Liver (tissue), 3 donors: ENCODE measurements at regions not wholly inside any gene's neighbourhood (a gene's known extent, or its start where the extent isn't known, plus 50 kb on each side); places are given as distances from the start of the nearest gene placed in this dataset.

Experiments used
- EGR1 ChIP-seq, 2 donors: IDR thresholded peaks; 2 replicates each; pipeline ENCODE4 v1.6.1; 2016 to 2018; ENCODE audit warnings: antibody characterized with exemption in 2 of 2, low read depth in 2 of 2
- FOXA1 ChIP-seq: IDR thresholded peaks from 2 replicates; pipeline ENCODE4 v1.6.1; 2016; ENCODE audit warnings: antibody characterized with exemption
- GABPA ChIP-seq, 2 donors: IDR thresholded peaks in 1 of 2; conservative IDR thresholded peaks in 1 of 2; 2 replicates each; pipeline ENCODE4 v1.6.1; 2016; ENCODE audit warnings: antibody characterized with exemption in 2 of 2, mild to moderate bottlenecking in 1 of 2, moderate library complexity in 1 of 2
- HNF4G ChIP-seq: IDR thresholded peaks from 2 replicates; pipeline ENCODE4 v1.6.1; 2016; ENCODE audit warnings: antibody characterized with exemption
- JUND ChIP-seq, 2 donors: IDR thresholded peaks; 2 replicates each; pipeline ENCODE4 v1.6.1; 2016; ENCODE audit warnings: antibody characterized with exemption in 2 of 2
- RAD21 ChIP-seq, 2 donors: IDR thresholded peaks; 2 replicates each; pipeline ENCODE4 v1.6.1; 2016; ENCODE audit warnings: antibody characterized with exemption in 2 of 2, mild to moderate bottlenecking in 2 of 2
- RXRA ChIP-seq, 2 donors: IDR thresholded peaks; 2 replicates each; pipeline ENCODE4 v1.6.1; 2017 to 2018; ENCODE audit warnings: antibody characterized with exemption in 2 of 2, mild to moderate bottlenecking in 1 of 2
- TAF1 ChIP-seq: conservative IDR thresholded peaks from 2 replicates; pipeline ENCODE4 v1.6.1; 2016; ENCODE audit warnings: antibody characterized with exemption, mild to moderate bottlenecking
- YY1 ChIP-seq: IDR thresholded peaks from 2 replicates; pipeline ENCODE4 v1.6.1; 2016; ENCODE audit warnings: antibody characterized with exemption, mild to moderate bottlenecking
- TF ChIP-seq, protein P1 (sequence below): fragments of 150-350 bp; IDR thresholded peaks from 2 replicates; pipeline ENCODE4 v1.5.1; 2017; ENCODE audit warnings: improper control_type of control experiment, low read depth, low read length; ENCODE audit not compliant: missing input control
- TF ChIP-seq, protein P2 (sequence below): IDR thresholded peaks from 2 replicates; pipeline ENCODE4 v1.6.1; 2016; ENCODE audit warnings: antibody characterized with exemption, mild to moderate bottlenecking
- TF ChIP-seq, protein P3 (sequence below): IDR thresholded peaks from 2 replicates; pipeline ENCODE4 v1.6.1; 2016; ENCODE audit warnings: antibody characterized with exemption
- TF ChIP-seq, protein P4 (sequence below): IDR thresholded peaks from 2 replicates; pipeline ENCODE4 v1.6.1; 2016; ENCODE audit warnings: antibody characterized with exemption
- donor health status: healthy.
- donor health status: healthy.

DNA sequence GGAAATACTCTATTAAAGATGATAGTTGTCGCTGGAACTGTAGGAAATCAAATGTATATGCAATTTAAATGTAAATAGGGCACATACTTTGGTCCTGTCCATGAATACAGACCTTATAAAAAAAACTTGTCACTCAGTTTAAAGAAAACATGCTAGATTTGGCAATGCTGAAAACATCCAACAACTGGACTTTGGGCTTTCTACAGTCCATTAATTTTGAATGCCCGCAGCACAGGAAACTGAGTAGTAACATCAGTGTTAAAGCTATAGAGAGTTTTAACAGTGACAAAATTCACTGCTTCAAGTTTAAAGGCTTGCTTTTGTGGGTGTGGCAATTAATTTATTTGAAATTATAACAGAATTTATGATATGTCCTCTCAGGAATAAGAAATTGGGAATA lies 578.4 kb downstream of the TRIML1 start:
- TF ChIP-seq, protein P1, sequence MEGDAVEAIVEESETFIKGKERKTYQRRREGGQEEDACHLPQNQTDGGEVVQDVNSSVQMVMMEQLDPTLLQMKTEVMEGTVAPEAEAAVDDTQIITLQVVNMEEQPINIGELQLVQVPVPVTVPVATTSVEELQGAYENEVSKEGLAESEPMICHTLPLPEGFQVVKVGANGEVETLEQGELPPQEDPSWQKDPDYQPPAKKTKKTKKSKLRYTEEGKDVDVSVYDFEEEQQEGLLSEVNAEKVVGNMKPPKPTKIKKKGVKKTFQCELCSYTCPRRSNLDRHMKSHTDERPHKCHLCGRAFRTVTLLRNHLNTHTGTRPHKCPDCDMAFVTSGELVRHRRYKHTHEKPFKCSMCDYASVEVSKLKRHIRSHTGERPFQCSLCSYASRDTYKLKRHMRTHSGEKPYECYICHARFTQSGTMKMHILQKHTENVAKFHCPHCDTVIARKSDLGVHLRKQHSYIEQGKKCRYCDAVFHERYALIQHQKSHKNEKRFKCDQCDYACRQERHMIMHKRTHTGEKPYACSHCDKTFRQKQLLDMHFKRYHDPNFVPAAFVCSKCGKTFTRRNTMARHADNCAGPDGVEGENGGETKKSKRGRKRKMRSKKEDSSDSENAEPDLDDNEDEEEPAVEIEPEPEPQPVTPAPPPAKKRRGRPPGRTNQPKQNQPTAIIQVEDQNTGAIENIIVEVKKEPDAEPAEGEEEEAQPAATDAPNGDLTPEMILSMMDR, result no peak
- TF ChIP-seq GABPA (IDR thresholded peaks at IDR 0.05 in 1 of 2, conservative IDR thresholded peaks at IDR 0.05 in 1 of 2) (no peak), HNF4G (no peak), EGR1 (IDR thresholded peaks at IDR 0.05; ENCODE audit: low read depth in 2 of 2) (no peak), RXRA (IDR thresholded peaks at IDR 0.05) (no peak), TAF1 (no peak), JUND (IDR thresholded peaks at IDR 0.05) (no peak), RAD21 (IDR thresholded peaks at IDR 0.05) (no peak), FOXA1 (no peak), YY1 (no peak)
- TF ChIP-seq, protein P2, sequence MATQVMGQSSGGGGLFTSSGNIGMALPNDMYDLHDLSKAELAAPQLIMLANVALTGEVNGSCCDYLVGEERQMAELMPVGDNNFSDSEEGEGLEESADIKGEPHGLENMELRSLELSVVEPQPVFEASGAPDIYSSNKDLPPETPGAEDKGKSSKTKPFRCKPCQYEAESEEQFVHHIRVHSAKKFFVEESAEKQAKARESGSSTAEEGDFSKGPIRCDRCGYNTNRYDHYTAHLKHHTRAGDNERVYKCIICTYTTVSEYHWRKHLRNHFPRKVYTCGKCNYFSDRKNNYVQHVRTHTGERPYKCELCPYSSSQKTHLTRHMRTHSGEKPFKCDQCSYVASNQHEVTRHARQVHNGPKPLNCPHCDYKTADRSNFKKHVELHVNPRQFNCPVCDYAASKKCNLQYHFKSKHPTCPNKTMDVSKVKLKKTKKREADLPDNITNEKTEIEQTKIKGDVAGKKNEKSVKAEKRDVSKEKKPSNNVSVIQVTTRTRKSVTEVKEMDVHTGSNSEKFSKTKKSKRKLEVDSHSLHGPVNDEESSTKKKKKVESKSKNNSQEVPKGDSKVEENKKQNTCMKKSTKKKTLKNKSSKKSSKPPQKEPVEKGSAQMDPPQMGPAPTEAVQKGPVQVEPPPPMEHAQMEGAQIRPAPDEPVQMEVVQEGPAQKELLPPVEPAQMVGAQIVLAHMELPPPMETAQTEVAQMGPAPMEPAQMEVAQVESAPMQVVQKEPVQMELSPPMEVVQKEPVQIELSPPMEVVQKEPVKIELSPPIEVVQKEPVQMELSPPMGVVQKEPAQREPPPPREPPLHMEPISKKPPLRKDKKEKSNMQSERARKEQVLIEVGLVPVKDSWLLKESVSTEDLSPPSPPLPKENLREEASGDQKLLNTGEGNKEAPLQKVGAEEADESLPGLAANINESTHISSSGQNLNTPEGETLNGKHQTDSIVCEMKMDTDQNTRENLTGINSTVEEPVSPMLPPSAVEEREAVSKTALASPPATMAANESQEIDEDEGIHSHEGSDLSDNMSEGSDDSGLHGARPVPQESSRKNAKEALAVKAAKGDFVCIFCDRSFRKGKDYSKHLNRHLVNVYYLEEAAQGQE, result no peak
- TF ChIP-seq, protein P3, sequence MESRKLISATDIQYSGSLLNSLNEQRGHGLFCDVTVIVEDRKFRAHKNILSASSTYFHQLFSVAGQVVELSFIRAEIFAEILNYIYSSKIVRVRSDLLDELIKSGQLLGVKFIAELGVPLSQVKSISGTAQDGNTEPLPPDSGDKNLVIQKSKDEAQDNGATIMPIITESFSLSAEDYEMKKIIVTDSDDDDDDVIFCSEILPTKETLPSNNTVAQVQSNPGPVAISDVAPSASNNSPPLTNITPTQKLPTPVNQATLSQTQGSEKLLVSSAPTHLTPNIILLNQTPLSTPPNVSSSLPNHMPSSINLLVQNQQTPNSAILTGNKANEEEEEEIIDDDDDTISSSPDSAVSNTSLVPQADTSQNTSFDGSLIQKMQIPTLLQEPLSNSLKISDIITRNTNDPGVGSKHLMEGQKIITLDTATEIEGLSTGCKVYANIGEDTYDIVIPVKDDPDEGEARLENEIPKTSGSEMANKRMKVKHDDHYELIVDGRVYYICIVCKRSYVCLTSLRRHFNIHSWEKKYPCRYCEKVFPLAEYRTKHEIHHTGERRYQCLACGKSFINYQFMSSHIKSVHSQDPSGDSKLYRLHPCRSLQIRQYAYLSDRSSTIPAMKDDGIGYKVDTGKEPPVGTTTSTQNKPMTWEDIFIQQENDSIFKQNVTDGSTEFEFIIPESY, result no peak
- TF ChIP-seq, protein P4, sequence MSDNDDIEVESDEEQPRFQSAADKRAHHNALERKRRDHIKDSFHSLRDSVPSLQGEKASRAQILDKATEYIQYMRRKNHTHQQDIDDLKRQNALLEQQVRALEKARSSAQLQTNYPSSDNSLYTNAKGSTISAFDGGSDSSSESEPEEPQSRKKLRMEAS, result no peak
